ENCODE measurements at regions not wholly inside any gene's neighbourhood (a gene's known extent, or its start where the extent isn't known, plus 50 kb on each side); places are given as distances from the start of the nearest gene placed in this dataset.

GRCh38 chr22:49113758-49114157, 713.9 kb downstream of the BRD1 start:
- DNase-seq (no peak), ATAC-seq (ENCODE audit: low read depth) (no peak)
- H3K9me1 ChIP-seq (ENCODE audit: insufficient read depth, low read length) = no peaks in the 10 kb centered on the region
- H3K4ac ChIP-seq (ENCODE audit: low read depth, low read length) = no peak overlapping the region
- in situ Hi-C loops (cut with MboI; ENCODE audit: low sequenced_read_pairs) = no loop called here
- no peaks in the 10 kb centered on the region for H4K20me1 ChIP-seq (ENCODE audit: insufficient read depth, low read length)
- no peak overlapping the region for H3K27ac ChIP-seq (ENCODE audit: insufficient read depth, low read length)
- no peak overlapping the region for H3K4me3 ChIP-seq (ENCODE audit: insufficient read depth, low read depth, low read length)
- H2AFZ ChIP-seq (replicated peaks; ENCODE audit: low read length, poor library complexity) = no peak overlapping the region
- H2BK5ac ChIP-seq (ENCODE audit: low read depth, low read length, poor library complexity, severe bottlenecking) = no peak overlapping the region
- no peak for TF ChIP-seq POLR2A (IDR thresholded peaks at IDR 0.05; ENCODE audit: low read depth, low read length)
- no peak for TF ChIP-seq RFX5 (IDR thresholded peaks at IDR 0.05; ENCODE audit: low read depth, low read length)
- TF ChIP-seq MAZ (IDR thresholded peaks at IDR 0.05; ENCODE audit: borderline replicate concordance, low read depth, low read length) = no peak
- no peak for TF ChIP-seq RCOR1 (IDR thresholded peaks at IDR 0.05; ENCODE audit: insufficient replicate concordance, low read length)
- TF ChIP-seq CEBPB (IDR thresholded peaks at IDR 0.05; ENCODE audit: low read depth, low read length) = no peak
- TF ChIP-seq ELK1 (IDR thresholded peaks at IDR 0.05; ENCODE audit: borderline replicate concordance, low read depth, low read length) = no peak
- no peak for TF ChIP-seq USF2 (IDR thresholded peaks at IDR 0.05; ENCODE audit: low read depth, low read length)
- no peak for TF ChIP-seq CHD1 (IDR thresholded peaks at IDR 0.05; ENCODE audit: low read depth, low read length)
- no peak for TF ChIP-seq BHLHE40 (IDR thresholded peaks at IDR 0.05; ENCODE audit: low read depth, low read length)
- TF ChIP-seq SMC3 (IDR thresholded peaks at IDR 0.05; ENCODE audit: low read depth, low read length) = no peak
- TF ChIP-seq RAD21 (IDR thresholded peaks at IDR 0.05; ENCODE audit: low read length) = no peak
- TF ChIP-seq MXI1 (IDR thresholded peaks at IDR 0.05; ENCODE audit: borderline replicate concordance, low read depth, low read length) = no peak
- no peak for TF ChIP-seq NFE2L2 (IDR thresholded peaks at IDR 0.05; ENCODE audit: low read depth, low read length)
- no peak for TF ChIP-seq CTCF (conservative IDR thresholded peaks at IDR 0.05; ENCODE audit: low read depth, low read length)
- TF ChIP-seq FOS (IDR thresholded peaks at IDR 0.05; ENCODE audit: low read depth, low read length) = no peak
- TF ChIP-seq MAFK (IDR thresholded peaks at IDR 0.05; ENCODE audit: low read depth, low read length) = no peak
- no peak overlapping the region for H3K4me2 ChIP-seq (ENCODE audit: low read depth, low read length)
- dilution Hi-C loops (cut with HindIII; ENCODE audit: low sequenced_read_pairs, unreplicated experiment) = no loop called here
- H2AK5ac ChIP-seq (ENCODE audit: low read depth, low read length) = no peak overlapping the region
- no peak overlapping the region for H3K9ac ChIP-seq (ENCODE audit: low read depth, low read length)
- H4K91ac ChIP-seq (ENCODE audit: insufficient read depth, low read depth, low read length) = no peak overlapping the region
- H3K23ac ChIP-seq (ENCODE audit: low read depth, low read length) = no peak overlapping the region
- intact Hi-C loops (cut with micrococcal nuclease) = no loop called here
- H3K79me1 ChIP-seq (ENCODE audit: low read depth in 1 of 2, low read length in 2 of 2) = no peaks in the 10 kb centered on the region
- H3K9me3 ChIP-seq (ENCODE audit: control insufficient read depth, insufficient read depth, low read length) = peaks cover 58% of the 10 kb centered on the region
- ChIA-PET POLR2A (ENCODE audit: unreplicated experiment) (no interaction called here), CTCF (no interaction called here)
- no peak overlapping the region for H2BK15ac ChIP-seq (ENCODE audit: low read depth, low read length)
- H2AK9ac ChIP-seq (replicated peaks; ENCODE audit: low read depth, low read length, poor library complexity) = no peak overlapping the region
- H3K4me1 ChIP-seq (ENCODE audit: control insufficient read depth, insufficient read depth, low read length) = no peaks in the 10 kb centered on the region
- H3K14ac ChIP-seq (replicated peaks; ENCODE audit: low read depth, low read length) = no peak overlapping the region
- no peak overlapping the region for H4K8ac ChIP-seq (ENCODE audit: low read depth in 2 of 2, low read length in 2 of 2)
- no peaks in the 10 kb centered on the region for H3K36me3 ChIP-seq (ENCODE audit: control insufficient read depth, insufficient read depth, low read length)
- no peak overlapping the region for H2BK20ac ChIP-seq (ENCODE audit: low read depth, low read length)
- H3K27me3 ChIP-seq (ENCODE audit: control insufficient read depth, insufficient read depth, low read length) = no peaks in the 10 kb centered on the region
- no peak overlapping the region for H4K5ac ChIP-seq (ENCODE audit: low read depth, low read length)
- H3K18ac ChIP-seq (ENCODE audit: low read depth, low read length) = no peak overlapping the region
- no peak overlapping the region for H3K56ac ChIP-seq (ENCODE audit: extremely low read depth, insufficient read depth, low read length)
- BruUV-seq (replicated peaks) = no TSS peak
- H2BK120ac ChIP-seq (ENCODE audit: low read depth, low read length) = no peak overlapping the region
- WGBS, 2 experiments (ENCODE audit: extremely low coverage in 2 of 2, insufficient read length in 1 of 2) = 76% methylated on average over 8 of the region's 12 CpGs; no CpG with 5 or more reads in 1 of the 2 experiments

All from IMR-90 (cell line).